DOHH2 (cell line): ENCODE measurements at regions not wholly inside any gene's neighbourhood (a gene's known extent, or its start where the extent isn't known, plus 50 kb on each side); places are given as distances from the start of the nearest gene placed in this dataset.
A peak's percentile ranks its signal among the peaks of the same experiment; 100 is the strongest.

Source experiments
- H3F3A ChIP-seq: fragments of 200-600 bp; sonication (generic), shearing (Covaris generic); 2 replicates; pipeline ENCODE4 v1.6.0; 2016; ENCODE audit warnings: antibody characterized with exemption, mild to moderate bottlenecking; ENCODE audit not compliant: control insufficient read depth, insufficient read depth
- H3K27ac ChIP-seq: fragments of 200-600 bp; sonication (generic); 2 replicates; pipeline ENCODE4 v1.5.1; 2014; ENCODE audit warnings: low read depth, mild to moderate bottlenecking, low read length, moderate library complexity
- H3K27me3 ChIP-seq: fragments of 200-600 bp; sonication (generic); 2 replicates; pipeline ENCODE4 v1.6.1; 2014; ENCODE audit warnings: mild to moderate bottlenecking, low read length, mixed read lengths; ENCODE audit not compliant: control insufficient read depth
- H3K36me3 ChIP-seq: fragments of 200-600 bp; sonication (generic); 2 replicates; pipeline ENCODE4 v1.6.1; 2014; ENCODE audit warnings: mild to moderate bottlenecking, low read length, moderate library complexity, mixed read lengths; ENCODE audit not compliant: control insufficient read depth
- H3K4me1 ChIP-seq: fragments of 200-600 bp; sonication (generic); 2 replicates; pipeline ENCODE4 v1.6.1; 2014; ENCODE audit warnings: mild to moderate bottlenecking, low read length, mixed read lengths; ENCODE audit not compliant: control insufficient read depth
- H3K4me2 ChIP-seq: fragments of 200-600 bp; sonication (generic); 2 replicates; pipeline ENCODE4 v1.6.0; 2014; ENCODE audit warnings: mild to moderate bottlenecking, low read length, moderate library complexity
- H3K4me3 ChIP-seq: fragments of 200-600 bp; sonication (generic); 2 replicates; pipeline ENCODE4 v1.5.1; 2014; ENCODE audit warnings: mild to moderate bottlenecking, low read length, mixed read lengths
- H3K79me2 ChIP-seq: fragments of 200-600 bp; sonication (generic); 2 replicates; pipeline ENCODE4 v1.6.1; 2014; ENCODE audit warnings: mild to moderate bottlenecking, low read length, mixed read lengths; ENCODE audit not compliant: control insufficient read depth
- H3K9me2 ChIP-seq: fragments of 200-600 bp; sonication (generic); replicated peaks from 2 replicates; pipeline ENCODE4 v1.6.1; 2014; ENCODE audit warnings: mild to moderate bottlenecking, low read length, mixed read lengths; ENCODE audit not compliant: control insufficient read depth
- H3K9me3 ChIP-seq: fragments of 200-600 bp; sonication (generic); 2 replicates; pipeline ENCODE4 v1.6.1; 2014; ENCODE audit warnings: antibody characterized with exemption, low read length, mixed read lengths; ENCODE audit not compliant: control insufficient read depth, insufficient read depth
- H4K20me1 ChIP-seq: fragments of 200-600 bp; sonication (generic); 2 replicates; pipeline ENCODE4 v1.6.0; 2014; ENCODE audit warnings: low read depth, mild to moderate bottlenecking, antibody characterized with exemption, low read length, moderate library complexity; ENCODE audit not compliant: control insufficient read depth, insufficient read depth
- EZH2phosphoT487 ChIP-seq: fragments of 200-600 bp; sonication (generic); IDR thresholded peaks from 2 replicates; pipeline ENCODE4 v1.6.1; 2017; ENCODE audit warnings: borderline replicate concordance, mild to moderate bottlenecking, antibody characterized with exemption, low read length, moderate library complexity, mixed read lengths
- TF ChIP-seq, protein P1 (sequence below): fragments of 200-600 bp; sonication (generic); IDR thresholded peaks from one replicate; pipeline ENCODE4 v1.5.1; 2014; ENCODE audit warnings: antibody characterized with exemption, mild to moderate bottlenecking, low read depth, low read length; ENCODE audit not compliant: poor library complexity, severe bottlenecking

DNA sequence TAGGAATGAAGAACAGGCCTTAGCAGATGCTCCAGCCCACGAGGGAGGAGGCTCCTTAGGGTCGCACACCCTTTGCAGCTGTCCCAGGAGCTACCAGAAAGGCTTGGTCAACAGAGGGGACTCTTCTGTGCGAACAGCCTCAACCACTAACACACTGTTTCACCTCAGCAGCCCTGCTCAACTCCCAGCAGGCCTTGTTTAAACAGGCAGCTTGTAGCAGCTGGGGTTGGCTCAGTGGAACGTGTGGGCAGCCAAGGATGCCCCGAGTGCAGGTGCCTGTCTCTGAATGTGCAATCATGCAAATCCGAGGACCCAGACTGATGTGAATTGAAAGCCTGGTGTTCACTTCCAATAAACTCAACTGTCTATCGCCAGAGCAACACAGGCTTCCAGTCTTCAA lies 88.7 kb upstream of the CXCR4 start:
- no peaks in the 10 kb centered on the region for H3K9me2 ChIP-seq
- H3K4me3 ChIP-seq, result peak overlapping the region; percentile 67
- H3K4me1 ChIP-seq, result peaks cover 71% of the 10 kb centered on the region
- peaks cover 17% of the 10 kb centered on the region for H3F3A ChIP-seq
- H3K36me3 ChIP-seq, result no peaks in the 10 kb centered on the region
- peaks cover 20% of the 10 kb centered on the region for H3K9me3 ChIP-seq
- peak overlapping the region; percentile 84 for H3K27ac ChIP-seq
- TF ChIP-seq EZH2phosphoT487, result no peak
- TF ChIP-seq, protein P1, sequence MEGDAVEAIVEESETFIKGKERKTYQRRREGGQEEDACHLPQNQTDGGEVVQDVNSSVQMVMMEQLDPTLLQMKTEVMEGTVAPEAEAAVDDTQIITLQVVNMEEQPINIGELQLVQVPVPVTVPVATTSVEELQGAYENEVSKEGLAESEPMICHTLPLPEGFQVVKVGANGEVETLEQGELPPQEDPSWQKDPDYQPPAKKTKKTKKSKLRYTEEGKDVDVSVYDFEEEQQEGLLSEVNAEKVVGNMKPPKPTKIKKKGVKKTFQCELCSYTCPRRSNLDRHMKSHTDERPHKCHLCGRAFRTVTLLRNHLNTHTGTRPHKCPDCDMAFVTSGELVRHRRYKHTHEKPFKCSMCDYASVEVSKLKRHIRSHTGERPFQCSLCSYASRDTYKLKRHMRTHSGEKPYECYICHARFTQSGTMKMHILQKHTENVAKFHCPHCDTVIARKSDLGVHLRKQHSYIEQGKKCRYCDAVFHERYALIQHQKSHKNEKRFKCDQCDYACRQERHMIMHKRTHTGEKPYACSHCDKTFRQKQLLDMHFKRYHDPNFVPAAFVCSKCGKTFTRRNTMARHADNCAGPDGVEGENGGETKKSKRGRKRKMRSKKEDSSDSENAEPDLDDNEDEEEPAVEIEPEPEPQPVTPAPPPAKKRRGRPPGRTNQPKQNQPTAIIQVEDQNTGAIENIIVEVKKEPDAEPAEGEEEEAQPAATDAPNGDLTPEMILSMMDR, result no peak
- no peaks in the 10 kb centered on the region for H4K20me1 ChIP-seq
- H3K79me2 ChIP-seq, result no peaks in the 10 kb centered on the region
- peaks cover 5% of the 10 kb centered on the region for H3K27me3 ChIP-seq
- H3K4me2 ChIP-seq, result peak overlapping the region; percentile 87

DNA sequence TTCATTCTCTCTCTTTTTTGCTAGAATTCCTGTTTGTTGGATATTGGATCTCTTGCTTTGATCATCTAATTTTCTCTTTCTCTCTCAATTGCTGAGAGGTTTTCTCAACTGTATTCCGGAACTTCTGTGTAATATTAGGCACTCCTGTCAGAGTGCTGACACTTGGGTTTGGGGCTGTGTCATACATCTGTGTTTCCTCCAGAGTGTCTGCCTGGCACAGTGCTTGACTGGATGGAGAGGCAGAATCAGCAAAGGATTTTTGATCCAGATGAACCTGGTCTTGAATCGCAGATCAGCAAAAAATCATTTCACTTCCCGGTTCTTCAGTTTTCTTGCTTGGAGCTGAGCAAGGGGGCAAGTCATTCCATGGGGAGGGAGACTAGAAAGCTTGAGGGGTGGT lies 87.7 kb upstream of the CXCR4 start:
- no peaks in the 10 kb centered on the region for H3K79me2 ChIP-seq
- H3K9me2 ChIP-seq, result no peaks in the 10 kb centered on the region
- no peaks in the 10 kb centered on the region for H3K36me3 ChIP-seq
- peak overlapping the region; percentile 84 for H3K27ac ChIP-seq
- peaks cover 23% of the 10 kb centered on the region for H3K9me3 ChIP-seq
- no peak for TF ChIP-seq EZH2phosphoT487
- TF ChIP-seq, protein P1, result no peak
- H3K27me3 ChIP-seq, result no peaks in the 10 kb centered on the region; the same call in 1 of the 2 replicates
- peak overlapping the region; percentile 67 for H3K4me3 ChIP-seq
- peak overlapping the region; percentile 87 for H3K4me2 ChIP-seq
- H3K4me1 ChIP-seq, result peaks cover 61% of the 10 kb centered on the region
- H4K20me1 ChIP-seq, result no peaks in the 10 kb centered on the region
- peaks cover 17% of the 10 kb centered on the region for H3F3A ChIP-seq

DNA sequence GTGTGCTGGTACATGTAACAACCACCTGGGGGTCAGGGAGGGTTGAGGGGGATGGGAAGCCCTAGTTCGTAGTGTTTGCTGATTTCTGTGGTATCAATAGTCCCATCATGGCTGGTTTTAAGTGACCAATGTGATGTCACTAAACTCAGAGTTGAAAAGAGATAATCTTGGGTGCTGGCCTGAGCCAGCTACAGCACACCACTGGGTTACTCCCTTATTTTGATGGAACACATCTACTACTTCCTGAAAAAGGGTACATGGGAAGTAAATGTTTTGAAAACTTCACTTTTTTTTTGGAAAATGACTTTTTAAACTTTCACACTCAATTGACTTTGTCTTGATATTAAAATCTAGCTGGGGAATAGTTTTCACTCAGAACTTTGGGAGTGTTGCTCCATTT lies 87.0 kb upstream of the CXCR4 start:
- no peaks in the 10 kb centered on the region for H3K79me2 ChIP-seq
- H3K27me3 ChIP-seq, result no peaks in the 10 kb centered on the region
- peak overlapping the region; percentile 87; the same call in 1 of the 2 replicates for H3K4me2 ChIP-seq
- H3F3A ChIP-seq, result peaks cover 14% of the 10 kb centered on the region
- no peak overlapping the region for H3K27ac ChIP-seq
- peaks cover 55% of the 10 kb centered on the region for H3K4me1 ChIP-seq
- H4K20me1 ChIP-seq, result no peaks in the 10 kb centered on the region
- no peaks in the 10 kb centered on the region for H3K36me3 ChIP-seq
- TF ChIP-seq, protein P1, result no peak
- TF ChIP-seq EZH2phosphoT487, result no peak
- H3K9me3 ChIP-seq, result peaks cover 22% of the 10 kb centered on the region
- H3K9me2 ChIP-seq, result no peaks in the 10 kb centered on the region
- H3K4me3 ChIP-seq, result no peak overlapping the region
